Neural crest cell (in vitro differentiated cells): ENCODE measurements at regions not wholly inside any gene's neighbourhood (a gene's known extent, or its start where the extent isn't known, plus 50 kb on each side); places are given as distances from the start of the nearest gene placed in this dataset.
A peak's percentile ranks its signal among the peaks of the same experiment; 100 is the strongest.

ENCODE experiments used
- DNase-seq: peaks from one replicate; pipeline ENCODE4 v3.0.0; 2021; ENCODE audit warnings: low read depth, mixed read lengths, low spot score
- H3K27ac Mint-ChIP-seq: one replicate; pipeline ENCODE4 v1.8.0; 2021; ENCODE audit warnings: mild to moderate bottlenecking, mixed read lengths; ENCODE audit not compliant: unreplicated experiment
- H3K27me3 Mint-ChIP-seq: 2 replicates; pipeline ENCODE4 v1.8.0; 2021; ENCODE audit warnings: low read depth, mild to moderate bottlenecking, mixed read lengths
- H3K36me3 Mint-ChIP-seq: 2 replicates; pipeline ENCODE4 v1.8.0; 2021; ENCODE audit warnings: low read depth, mild to moderate bottlenecking, mixed read lengths
- H3K4me1 Mint-ChIP-seq: 2 replicates; pipeline ENCODE4 v1.8.0; 2021; ENCODE audit warnings: mixed read lengths
- H3K4me3 Mint-ChIP-seq: one replicate; pipeline ENCODE4 v1.8.0; 2021; ENCODE audit warnings: mild to moderate bottlenecking, mixed read lengths
- H3K9me3 Mint-ChIP-seq: 2 replicates; pipeline ENCODE4 v1.8.0; 2021; ENCODE audit warnings: mixed read lengths
- CTCF ChIP-seq: fragments of 200-600 bp; sonication (generic); conservative IDR thresholded peaks from 2 replicates; pipeline ENCODE4 v1.5.0; 2021; ENCODE audit warnings: antibody characterized with exemption, mild to moderate bottlenecking

DNA sequence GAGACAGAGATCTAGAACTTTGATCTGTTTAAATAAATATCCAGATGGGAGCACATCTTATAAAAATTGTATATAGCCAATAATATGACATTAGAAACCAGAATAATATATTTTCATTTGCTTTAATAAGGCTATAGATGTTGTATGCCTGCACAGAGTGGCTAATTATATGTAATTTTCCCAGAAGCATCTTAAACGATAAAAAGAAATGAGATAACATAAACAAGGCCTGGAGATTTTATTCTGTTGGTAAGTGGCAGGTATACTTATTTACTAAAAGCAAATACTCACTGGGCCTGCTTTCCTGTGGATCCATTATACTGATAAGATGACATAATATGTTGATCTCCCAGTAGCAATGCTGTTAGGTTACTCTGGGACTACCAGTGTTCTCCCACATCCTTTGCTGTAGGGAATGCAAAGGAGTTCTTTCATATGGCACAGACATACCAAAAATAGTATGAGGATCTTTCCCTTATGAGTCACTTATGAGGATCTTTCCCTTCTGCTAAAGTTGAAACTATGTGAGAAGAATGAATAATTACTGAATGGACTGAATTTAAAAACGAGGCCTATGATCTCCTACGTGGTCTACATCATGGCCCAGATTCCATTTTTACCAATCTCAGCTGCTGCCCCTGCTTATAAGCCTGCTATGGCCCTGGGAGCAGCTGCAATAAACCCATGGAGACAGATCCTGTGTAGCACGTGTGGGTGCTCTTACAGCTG lies 112.1 kb downstream of the NUDT12 start:
- peaks cover 42% of the 10 kb centered on the region for H3K4me1 Mint-ChIP-seq
- H3K36me3 Mint-ChIP-seq = no peaks in the 10 kb centered on the region
- H3K4me3 Mint-ChIP-seq = no peak overlapping the region
- peak overlapping the region; percentile 62 for H3K27ac Mint-ChIP-seq
- no peaks in the 10 kb centered on the region for H3K27me3 Mint-ChIP-seq
- H3K9me3 Mint-ChIP-seq = no peaks in the 10 kb centered on the region
- no peak for TF ChIP-seq CTCF
- no peak for DNase-seq

DNA sequence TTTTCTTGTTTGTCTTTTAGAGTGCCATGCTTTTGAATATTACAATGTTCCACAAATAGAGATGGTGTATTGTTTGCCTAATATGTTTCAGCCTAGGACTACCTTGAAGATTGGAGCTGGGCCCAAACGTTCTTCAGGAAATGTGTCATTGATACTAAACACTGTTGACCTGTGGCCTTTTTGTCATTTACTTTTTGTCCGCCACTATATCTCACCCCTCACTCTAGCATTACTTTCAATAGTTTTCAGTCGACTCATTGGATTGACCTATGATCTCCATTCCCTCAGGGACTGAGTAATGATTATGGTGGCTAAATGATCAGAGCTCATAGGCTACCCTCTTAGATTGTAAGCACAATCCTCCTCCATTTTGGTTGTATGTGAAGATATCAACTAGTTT lies 115.8 kb downstream of the NUDT12 start:
- Mint-ChIP-seq H3K9me3 (peaks cover 6% of the 10 kb centered on the region), H3K36me3 (peaks cover 9% of the 10 kb centered on the region), H3K27me3 (no peaks in the 10 kb centered on the region), H3K4me1 (peaks cover 42% of the 10 kb centered on the region), H3K27ac (no peak overlapping the region), H3K4me3 (no peak overlapping the region)
- no peak for TF ChIP-seq CTCF
- no peak for DNase-seq

DNA sequence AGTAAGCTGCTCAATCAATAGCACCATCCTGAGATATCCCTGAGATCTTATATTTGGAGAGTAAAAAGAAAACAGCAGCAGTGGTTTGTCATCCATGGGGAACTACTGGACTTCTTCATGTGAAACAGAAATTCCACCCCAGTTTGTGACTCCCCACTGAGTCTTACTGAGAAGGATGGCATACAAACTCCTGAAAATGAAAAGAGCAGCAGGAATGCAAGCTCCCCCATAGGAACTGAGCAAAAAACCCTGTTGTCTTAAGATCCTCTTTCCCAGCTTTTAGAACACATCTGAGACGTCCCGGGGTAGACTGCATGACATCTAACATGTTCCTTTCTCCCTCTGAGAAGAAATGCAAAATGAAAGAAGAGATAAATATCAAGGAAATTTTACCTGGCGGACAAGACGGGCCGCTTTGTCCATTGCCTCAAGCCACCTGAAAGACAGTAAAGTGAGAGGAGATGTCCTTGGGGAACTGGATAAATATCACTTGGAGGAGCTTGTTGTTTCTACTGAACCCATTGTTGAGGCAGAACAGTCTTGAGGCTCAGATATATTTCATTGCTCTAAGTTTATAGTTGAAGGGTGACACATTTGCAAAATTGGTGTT lies 117.1 kb downstream of the NUDT12 start:
- Mint-ChIP-seq H3K27me3 (no peaks in the 10 kb centered on the region), H3K27ac (no peak overlapping the region), H3K4me1 (peaks cover 37% of the 10 kb centered on the region), H3K36me3 (peaks cover 12% of the 10 kb centered on the region), H3K4me3 (no peak overlapping the region), H3K9me3 (peaks cover 10% of the 10 kb centered on the region)
- DNase-seq = no peak
- no peak for TF ChIP-seq CTCF

DNA sequence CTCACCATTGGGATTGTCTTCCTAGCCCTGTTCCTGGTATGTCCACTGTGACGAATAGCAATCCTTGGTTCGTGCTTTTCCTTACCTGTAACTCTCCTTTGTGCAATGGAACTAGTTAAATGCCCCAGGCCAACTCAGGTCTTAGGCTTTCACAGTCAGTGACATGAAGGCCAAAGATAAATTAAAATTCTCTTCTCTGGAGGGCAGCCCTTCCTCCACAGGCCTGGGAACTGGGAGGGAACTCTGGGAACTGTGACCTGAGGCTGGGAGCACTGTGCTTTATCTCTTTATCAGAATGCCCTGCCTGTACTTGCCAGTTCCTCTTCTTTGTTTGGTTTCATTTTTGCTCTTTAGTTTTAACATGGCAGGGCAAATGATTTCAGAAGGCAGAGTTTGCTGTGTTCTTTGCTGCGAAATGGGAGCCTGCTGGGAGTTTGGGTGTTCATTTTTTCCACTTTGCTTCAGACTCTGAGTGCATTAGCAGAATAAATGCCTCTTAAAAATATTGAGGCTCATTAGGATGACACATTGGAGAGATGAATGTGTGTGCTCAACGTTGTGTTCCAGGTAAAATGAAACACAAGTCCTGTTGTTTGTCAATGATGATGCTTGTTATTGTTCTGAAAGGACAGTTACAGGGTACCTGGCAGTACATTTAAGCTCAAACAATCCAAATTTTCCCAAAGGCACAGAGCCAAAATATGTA lies 118.1 kb downstream of the NUDT12 start:
- H3K9me3 Mint-ChIP-seq = peaks cover 17% of the 10 kb centered on the region
- H3K4me1 Mint-ChIP-seq = peaks cover 35% of the 10 kb centered on the region
- no peak overlapping the region for H3K4me3 Mint-ChIP-seq
- peaks cover 18% of the 10 kb centered on the region for H3K36me3 Mint-ChIP-seq
- no peak for DNase-seq
- TF ChIP-seq CTCF = no peak
- H3K27me3 Mint-ChIP-seq = no peaks in the 10 kb centered on the region
- H3K27ac Mint-ChIP-seq = peak overlapping the region; percentile 90

GRCh38 chr5:103442750-103443149 lies 119.8 kb downstream of the NUDT12 start:
- H3K36me3 Mint-ChIP-seq = peaks cover 21% of the 10 kb centered on the region

More at GRCh38 chr5:103442750-103443149, 119.8 kb downstream of the NUDT12 start:
- DNase-seq = no peak
- Mint-ChIP-seq H3K4me1 (peaks cover 38% of the 10 kb centered on the region), H3K27ac (peak overlapping the region; percentile 22), H3K27me3 (no peaks in the 10 kb centered on the region), H3K4me3 (no peak overlapping the region), H3K9me3 (peaks cover 24% of the 10 kb centered on the region)
- TF ChIP-seq CTCF = no peak
